ENCODE measurements at regions not wholly inside any gene's neighbourhood (a gene's known extent, or its start where the extent isn't known, plus 50 kb on each side); places are given as distances from the start of the nearest gene placed in this dataset.
A peak's percentile ranks its signal among the peaks of the same experiment; 100 is the strongest.

- H3K4me1 Mint-ChIP-seq (ENCODE audit: low read depth) = peaks cover 11% of the 10 kb centered on the region
- no peak overlapping the region for H3K4me3 Mint-ChIP-seq (ENCODE audit: low read depth)
- no peak for DNase-seq (ENCODE audit: low spot score, unreplicated experiment)
- no peak overlapping the region for H3K27ac Mint-ChIP-seq
- no peak for TF ChIP-seq CTCF (IDR thresholded peaks at IDR 0.05; ENCODE audit: unreplicated experiment)
- H3K9me3 Mint-ChIP-seq (ENCODE audit: low read depth) = no peaks in the 10 kb centered on the region
- H3K36me3 Mint-ChIP-seq (ENCODE audit: insufficient read depth) = no peaks in the 10 kb centered on the region
- H3K27me3 Mint-ChIP-seq = peaks cover 50% of the 10 kb centered on the region
These were observed 60.1 kb upstream of the SMYD2 start for GRCh38 chr1:214220891-214221290.

GRCh38 chr1:214224611-214225354 lies 56.2 kb upstream of the SMYD2 start:
- DNase-seq (ENCODE audit: low spot score, unreplicated experiment) = no peak
- no peak for TF ChIP-seq CTCF (IDR thresholded peaks at IDR 0.05; ENCODE audit: unreplicated experiment)
- Mint-ChIP-seq H3K9me3 (ENCODE audit: low read depth) (no peaks in the 10 kb centered on the region), H3K4me3 (ENCODE audit: low read depth) (peak overlapping the region; percentile 59), H3K27me3 (peaks cover 50% of the 10 kb centered on the region), H3K36me3 (ENCODE audit: insufficient read depth) (no peaks in the 10 kb centered on the region), H3K4me1 (ENCODE audit: low read depth) (peaks cover 10% of the 10 kb centered on the region), H3K27ac (no peak overlapping the region)

- Mint-ChIP-seq H3K27me3 (peaks cover 47% of the 10 kb centered on the region), H3K4me1 (ENCODE audit: low read depth) (peaks cover 5% of the 10 kb centered on the region), H3K9me3 (ENCODE audit: low read depth) (no peaks in the 10 kb centered on the region), H3K4me3 (ENCODE audit: low read depth) (no peak overlapping the region), H3K27ac (no peak overlapping the region), H3K36me3 (ENCODE audit: insufficient read depth) (no peaks in the 10 kb centered on the region)
- no peak for TF ChIP-seq CTCF (IDR thresholded peaks at IDR 0.05; ENCODE audit: unreplicated experiment)
- DNase-seq (ENCODE audit: low spot score, unreplicated experiment) = no peak
These were observed 52.0 kb upstream of the SMYD2 start for GRCh38 chr1:214228976-214229375.

GRCh38 chr1:214229736-214230135 lies 51.2 kb upstream of the SMYD2 start:
- no peak for DNase-seq (ENCODE audit: low spot score, unreplicated experiment)
- no peak for TF ChIP-seq CTCF (IDR thresholded peaks at IDR 0.05; ENCODE audit: unreplicated experiment)
- Mint-ChIP-seq H3K4me1 (ENCODE audit: low read depth) (peaks cover 5% of the 10 kb centered on the region), H3K9me3 (ENCODE audit: low read depth) (no peaks in the 10 kb centered on the region), H3K36me3 (ENCODE audit: insufficient read depth) (no peaks in the 10 kb centered on the region), H3K4me3 (ENCODE audit: low read depth) (no peak overlapping the region), H3K27me3 (peaks cover 39% of the 10 kb centered on the region), H3K27ac (no peak overlapping the region)

Measured in progenitor cell of endocrine pancreas (in vitro differentiated cells).